ENCODE measurements at regions not wholly inside any gene's neighbourhood (a gene's known extent, or its start where the extent isn't known, plus 50 kb on each side); places are given as distances from the start of the nearest gene placed in this dataset.

GRCh38 chr2:133811409-133812125 lies 243.3 kb upstream of the NCKAP5 start:
- TF ChIP-seq, protein P1, sequence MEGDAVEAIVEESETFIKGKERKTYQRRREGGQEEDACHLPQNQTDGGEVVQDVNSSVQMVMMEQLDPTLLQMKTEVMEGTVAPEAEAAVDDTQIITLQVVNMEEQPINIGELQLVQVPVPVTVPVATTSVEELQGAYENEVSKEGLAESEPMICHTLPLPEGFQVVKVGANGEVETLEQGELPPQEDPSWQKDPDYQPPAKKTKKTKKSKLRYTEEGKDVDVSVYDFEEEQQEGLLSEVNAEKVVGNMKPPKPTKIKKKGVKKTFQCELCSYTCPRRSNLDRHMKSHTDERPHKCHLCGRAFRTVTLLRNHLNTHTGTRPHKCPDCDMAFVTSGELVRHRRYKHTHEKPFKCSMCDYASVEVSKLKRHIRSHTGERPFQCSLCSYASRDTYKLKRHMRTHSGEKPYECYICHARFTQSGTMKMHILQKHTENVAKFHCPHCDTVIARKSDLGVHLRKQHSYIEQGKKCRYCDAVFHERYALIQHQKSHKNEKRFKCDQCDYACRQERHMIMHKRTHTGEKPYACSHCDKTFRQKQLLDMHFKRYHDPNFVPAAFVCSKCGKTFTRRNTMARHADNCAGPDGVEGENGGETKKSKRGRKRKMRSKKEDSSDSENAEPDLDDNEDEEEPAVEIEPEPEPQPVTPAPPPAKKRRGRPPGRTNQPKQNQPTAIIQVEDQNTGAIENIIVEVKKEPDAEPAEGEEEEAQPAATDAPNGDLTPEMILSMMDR (IDR thresholded peaks at IDR 0.05), result no peak
- TF ChIP-seq EP300 (IDR thresholded peaks at IDR 0.05), result no peak
- TF ChIP-seq POLR2AphosphoS5 (IDR thresholded peaks at IDR 0.05), result no peak
- no peak for TF ChIP-seq POLR2A (IDR thresholded peaks at IDR 0.05; ENCODE audit: low read depth)

Data from esophagus muscularis mucosa (tissue), 4 donors.